ENCODE measurements at regions not wholly inside any gene's neighbourhood (a gene's known extent, or its start where the extent isn't known, plus 50 kb on each side); places are given as distances from the start of the nearest gene placed in this dataset.

DNA sequence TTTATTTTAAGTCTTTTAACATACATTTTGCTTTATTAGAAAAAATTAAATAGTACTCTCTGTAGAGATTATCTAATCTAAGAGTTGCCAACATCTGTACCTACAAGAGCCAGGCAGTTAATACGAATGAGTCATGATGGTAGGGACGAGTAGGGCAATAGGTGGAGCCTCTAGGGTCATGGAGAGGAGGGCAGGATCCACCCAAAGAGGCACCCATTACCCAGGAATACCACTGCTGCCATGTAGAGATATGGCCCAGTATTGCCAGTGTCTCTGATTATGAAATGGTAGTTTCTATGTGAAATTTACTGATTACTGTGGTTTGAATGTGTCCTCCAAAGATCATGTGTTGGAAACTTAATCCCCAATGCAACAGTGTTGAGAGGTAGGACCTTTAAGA, 170.4 kb downstream of the PIK3R1 start:
- TF ChIP-seq, protein P1, sequence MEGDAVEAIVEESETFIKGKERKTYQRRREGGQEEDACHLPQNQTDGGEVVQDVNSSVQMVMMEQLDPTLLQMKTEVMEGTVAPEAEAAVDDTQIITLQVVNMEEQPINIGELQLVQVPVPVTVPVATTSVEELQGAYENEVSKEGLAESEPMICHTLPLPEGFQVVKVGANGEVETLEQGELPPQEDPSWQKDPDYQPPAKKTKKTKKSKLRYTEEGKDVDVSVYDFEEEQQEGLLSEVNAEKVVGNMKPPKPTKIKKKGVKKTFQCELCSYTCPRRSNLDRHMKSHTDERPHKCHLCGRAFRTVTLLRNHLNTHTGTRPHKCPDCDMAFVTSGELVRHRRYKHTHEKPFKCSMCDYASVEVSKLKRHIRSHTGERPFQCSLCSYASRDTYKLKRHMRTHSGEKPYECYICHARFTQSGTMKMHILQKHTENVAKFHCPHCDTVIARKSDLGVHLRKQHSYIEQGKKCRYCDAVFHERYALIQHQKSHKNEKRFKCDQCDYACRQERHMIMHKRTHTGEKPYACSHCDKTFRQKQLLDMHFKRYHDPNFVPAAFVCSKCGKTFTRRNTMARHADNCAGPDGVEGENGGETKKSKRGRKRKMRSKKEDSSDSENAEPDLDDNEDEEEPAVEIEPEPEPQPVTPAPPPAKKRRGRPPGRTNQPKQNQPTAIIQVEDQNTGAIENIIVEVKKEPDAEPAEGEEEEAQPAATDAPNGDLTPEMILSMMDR (IDR thresholded peaks at IDR 0.05): no peak
- TF ChIP-seq EZH2 (IDR thresholded peaks at IDR 0.05; ENCODE audit: borderline replicate concordance, insufficient read depth, low read depth, low read length, poor library complexity, severe bottlenecking): no peak
